Tibial nerve (tissue), 4 donors: ENCODE measurements at regions not wholly inside any gene's neighbourhood (a gene's known extent, or its start where the extent isn't known, plus 50 kb on each side); places are given as distances from the start of the nearest gene placed in this dataset.

Source experiments
- DNase-seq, 2 donors: peaks; one replicate each; pipeline ENCODE4 v3.0.0-alpha.2; 2019; ENCODE audit warnings: low spot score in 2 of 2
- H3K27ac ChIP-seq, 4 donors: fragments of 200-600 bp; sonication (generic) in 3 of 4; one replicate each; pipeline ENCODE4 v1.5.1; 2017 to 2019; ENCODE audit warnings: mild to moderate bottlenecking in 1 of 4
- H3K27me3 ChIP-seq, 2 donors: fragments of 200-600 bp; sonication (generic) in 1 of 2; one replicate each; pipeline versions ENCODE4 v1.5.1 to v1.6.0; 2017 to 2019
- H3K36me3 ChIP-seq, 3 donors: fragments of 200-600 bp; sonication (generic); one replicate each; pipeline ENCODE4 v1.5.1; 2018 to 2019
- H3K4me1 ChIP-seq, 4 donors: fragments of 200-600 bp; sonication (generic) in 3 of 4; one replicate each; pipeline ENCODE4 v1.5.1; 2017 to 2019
- H3K4me3 ChIP-seq, 4 donors: fragments of 200-600 bp; sonication (generic) in 3 of 4; one replicate each; pipeline ENCODE4 v1.5.1; 2017 to 2019; ENCODE audit warnings: mild to moderate bottlenecking in 1 of 4, moderate library complexity in 1 of 4
- H3K9me3 ChIP-seq, 4 donors: fragments of 200-600 bp; sonication (generic) in 3 of 4; one replicate each; pipeline ENCODE4 v1.5.1; 2017 to 2019
- CTCF ChIP-seq, 5 experiments: fragments of 200-600 bp in 3 of 5; fragments of 450-650 bp in 2 of 5; sonication (generic) in 3 of 5; IDR thresholded peaks; one replicate each; pipeline ENCODE4 v1.5.1; 2016 to 2019; ENCODE audit warnings: antibody characterized with exemption in 5 of 5, mild to moderate bottlenecking in 3 of 5, moderate library complexity in 2 of 5
- EP300 ChIP-seq, 2 donors: sonication (generic); formaldehyde crosslinking; IDR thresholded peaks; one replicate each; pipeline ENCODE4 v1.6.1; 2017; ENCODE audit warnings: antibody characterized with exemption in 2 of 2, mild to moderate bottlenecking in 1 of 2
- POLR2A ChIP-seq, 2 donors: fragments of 450-650 bp; IDR thresholded peaks; one replicate each; pipeline ENCODE4 v1.6.1; 2017; ENCODE audit warnings: antibody characterized with exemption in 2 of 2, mild to moderate bottlenecking in 2 of 2, moderate library complexity in 2 of 2
- WGBS, 2 donors: methylation state at CpG; one replicate each; pipeline ENCODE4 v1.1.5; 2018; 5-methylcytosine and 5-hydroxymethylcytosine counted together

- Histone ChIP-seq H3K4me3 (no peak overlapping the region), H3K27ac (no peak overlapping the region), H3K36me3 (no peaks in the 10 kb centered on the region), H3K4me1 (no peaks in the 10 kb centered on the region), H3K27me3 (no peaks in the 10 kb centered on the region), H3K9me3 (peaks cover 0 to 20% (median 3%) of the 10 kb centered on the region in 4 donors)
- WGBS, 2 donors, result 88 to 94% methylated on average over 3 of the region's 3 CpGs
- DNase-seq, result no peak
- TF ChIP-seq POLR2A (IDR thresholded peaks at IDR 0.05) (no peak), EP300 (IDR thresholded peaks at IDR 0.05) (no peak)
Observed at GRCh38 chr5:145340099-145340498, 495.0 kb downstream of the PRELID2 start.

GRCh38 chr5:145324767-145325479, 510.2 kb downstream of the PRELID2 start:
- Histone ChIP-seq H3K27ac (no peak overlapping the region), H3K27me3 (no peaks in the 10 kb centered on the region), H3K36me3 (no peaks in the 10 kb centered on the region), H3K9me3 (peaks cover 0 to 11% (median 0%) of the 10 kb centered on the region in 4 donors), H3K4me1 (peaks cover 0 to 8% (median 0%) of the 10 kb centered on the region in 4 donors), H3K4me3 (no peak overlapping the region)
- no peak for TF ChIP-seq CTCF (IDR thresholded peaks at IDR 0.05)
- no peak for TF ChIP-seq EP300 (IDR thresholded peaks at IDR 0.05)
- no peak for TF ChIP-seq POLR2A (IDR thresholded peaks at IDR 0.05)
- DNase-seq, result no peak

GRCh38 chr5:145324101-145324500, 511.0 kb downstream of the PRELID2 start:
- Histone ChIP-seq H3K27ac (no peak overlapping the region), H3K36me3 (no peaks in the 10 kb centered on the region), H3K4me1 (peaks cover 0 to 8% (median 0%) of the 10 kb centered on the region in 4 donors), H3K4me3 (no peak overlapping the region), H3K27me3 (no peaks in the 10 kb centered on the region), H3K9me3 (peaks cover 0 to 9% (median 0%) of the 10 kb centered on the region in 4 donors)
- TF ChIP-seq POLR2A (IDR thresholded peaks at IDR 0.05) (no peak), CTCF (IDR thresholded peaks at IDR 0.05) (no peak), EP300 (IDR thresholded peaks at IDR 0.05) (no peak)
- 92 to 97% methylated on average over 1 of the region's 1 CpG for WGBS, 2 donors
- DNase-seq, result no peak

- Histone ChIP-seq H3K4me1 (no peaks in the 10 kb centered on the region), H3K36me3 (no peaks in the 10 kb centered on the region), H3K27me3 (no peaks in the 10 kb centered on the region), H3K9me3 (peaks cover 0 to 10% (median 0%) of the 10 kb centered on the region in 4 donors), H3K4me3 (no peak overlapping the region), H3K27ac (no peak overlapping the region)
- no peak for DNase-seq
- TF ChIP-seq POLR2A (IDR thresholded peaks at IDR 0.05) (no peak), CTCF (IDR thresholded peaks at IDR 0.05) (no peak), EP300 (IDR thresholded peaks at IDR 0.05) (no peak)
- 97 to 98% methylated on average over 2 of the region's 2 CpGs for WGBS, 2 donors
Observed at GRCh38 chr5:145316282-145316681, 518.9 kb downstream of the PRELID2 start.

- 81 to 88% methylated on average over 6 of the region's 6 CpGs for WGBS, 2 donors
Observed at GRCh38 chr5:145307866-145308382, 527.2 kb downstream of the PRELID2 start.

More at GRCh38 chr5:145307866-145308382, 527.2 kb downstream of the PRELID2 start:
- H3K27me3 ChIP-seq, result no peaks in the 10 kb centered on the region
- H3K27ac ChIP-seq, result no peak overlapping the region
- no peaks in the 10 kb centered on the region for H3K4me1 ChIP-seq
- no peak for DNase-seq
- no peaks in the 10 kb centered on the region for H3K36me3 ChIP-seq
- H3K9me3 ChIP-seq, result no peaks in the 10 kb centered on the region
- TF ChIP-seq EP300 (IDR thresholded peaks at IDR 0.05) (no peak), CTCF (IDR thresholded peaks at IDR 0.05) (no peak), POLR2A (IDR thresholded peaks at IDR 0.05) (no peak)
- no peak overlapping the region for H3K4me3 ChIP-seq
